OCI-M2 (cell line): ENCODE measurements at regions not wholly inside any gene's neighbourhood (a gene's known extent, or its start where the extent isn't known, plus 50 kb on each side); places are given as distances from the start of the nearest gene placed in this dataset.

Source experiments
- DNase-seq: peaks from one replicate; lab custom pipeline; 2025; ENCODE audit not compliant: unreplicated experiment; lab: John Stamatoyannopoulos, UW

DNA sequence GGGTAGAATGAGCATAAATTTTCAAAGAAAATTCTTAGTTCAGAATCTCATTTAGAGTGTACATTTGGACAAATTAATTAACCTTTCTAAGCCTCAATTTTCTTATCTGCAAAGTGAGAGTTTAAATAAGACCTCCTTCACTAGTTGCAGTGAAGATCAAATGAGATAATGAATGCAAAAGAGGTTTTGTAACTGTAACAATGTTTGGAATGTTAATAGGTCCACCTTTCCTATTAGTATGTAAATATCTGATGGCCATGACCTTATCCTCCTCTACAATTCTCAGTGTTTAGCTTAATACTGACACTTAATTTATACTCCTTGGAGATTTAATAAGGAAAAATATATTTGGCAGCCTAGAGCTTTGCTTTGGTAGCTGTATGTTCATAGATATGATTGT lies 138.8 kb downstream of the GABRG1 start:
- DNase-seq = no peak

DNA sequence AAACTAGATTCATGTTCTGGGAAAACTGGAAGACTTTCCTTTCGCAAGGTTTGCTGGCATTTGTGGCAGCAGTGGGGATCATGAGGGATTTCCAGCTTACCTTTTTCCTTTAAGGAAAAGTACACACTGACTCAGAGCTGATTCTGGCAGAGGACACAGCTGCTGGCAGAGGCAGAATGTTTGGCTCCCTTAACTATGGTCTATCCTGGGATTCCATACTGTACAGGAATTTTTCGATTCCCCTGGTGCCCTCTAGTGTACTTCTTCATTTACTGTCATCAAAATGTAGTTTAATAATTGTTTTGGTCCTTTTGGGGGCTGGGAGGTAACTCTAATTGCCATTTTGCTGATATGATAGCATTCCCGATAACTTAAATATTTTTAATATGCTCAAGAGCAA lies 152.7 kb downstream of the GABRG1 start:
- DNase-seq = no peak

- no peak for DNase-seq
Measured at GRCh38 chr4:45957353-45957752, 166.5 kb downstream of the GABRG1 start.

DNA sequence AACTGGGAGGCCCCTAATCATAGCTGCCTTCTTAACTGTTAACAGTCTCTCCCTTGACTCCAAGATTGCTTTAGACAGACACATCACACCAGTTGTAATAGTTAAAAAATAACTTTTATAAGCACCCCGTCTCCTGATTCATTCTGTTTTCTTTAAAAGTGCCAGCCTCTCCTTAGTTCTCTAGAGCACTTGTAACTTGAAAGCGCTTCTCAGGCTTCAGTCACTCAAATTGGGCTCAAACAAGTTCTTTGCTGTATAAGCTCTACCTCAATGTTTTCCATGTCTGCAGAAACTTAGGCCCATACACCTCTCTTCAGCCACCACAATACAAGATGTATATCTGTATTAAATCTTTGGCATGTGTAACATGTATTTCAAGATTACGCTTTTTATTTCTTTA lies 169.6 kb downstream of the GABRG1 start:
- DNase-seq = no peak

- no peak for DNase-seq
Measured at GRCh38 chr4:45951153-45951552, 172.7 kb downstream of the GABRG1 start.

DNA sequence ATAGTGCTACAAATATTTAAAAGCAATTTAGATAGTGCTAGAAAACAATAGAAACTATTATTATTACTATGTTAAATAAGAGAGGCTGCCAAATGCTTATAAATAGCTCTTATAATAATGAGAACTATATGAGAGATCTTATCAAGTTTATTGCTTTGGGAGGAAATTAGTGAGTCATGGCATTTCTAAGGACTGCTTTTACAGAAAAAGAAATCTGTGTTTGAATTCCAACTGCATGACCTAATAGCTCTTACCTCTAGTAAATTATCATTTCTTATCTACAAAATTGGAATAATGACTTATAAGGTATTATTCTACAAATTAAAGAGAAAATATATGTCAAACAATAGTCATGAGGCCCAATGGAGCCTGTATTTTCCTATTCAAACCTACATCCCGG lies 177.2 kb downstream of the GABRG1 start:
- DNase-seq = no peak

DNA sequence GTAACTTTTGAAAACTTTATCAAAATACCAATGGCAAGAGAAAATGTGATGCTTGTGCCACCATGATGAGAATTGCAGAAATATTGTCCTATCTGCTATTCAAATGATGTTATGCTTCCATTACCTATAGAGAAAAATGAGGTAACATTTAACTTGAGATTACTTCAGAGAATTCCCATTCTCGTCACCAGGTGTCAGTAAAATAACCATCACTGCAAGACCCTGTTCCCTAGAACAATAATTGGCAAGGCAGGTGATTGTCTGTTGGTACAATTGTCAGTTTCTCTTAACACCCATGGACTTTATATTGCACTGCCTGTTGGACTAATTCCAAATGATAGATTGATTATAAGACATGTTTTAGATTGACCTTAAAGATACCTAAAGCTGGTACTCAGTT lies 179.9 kb downstream of the GABRG1 start:
- DNase-seq = no peak

DNA sequence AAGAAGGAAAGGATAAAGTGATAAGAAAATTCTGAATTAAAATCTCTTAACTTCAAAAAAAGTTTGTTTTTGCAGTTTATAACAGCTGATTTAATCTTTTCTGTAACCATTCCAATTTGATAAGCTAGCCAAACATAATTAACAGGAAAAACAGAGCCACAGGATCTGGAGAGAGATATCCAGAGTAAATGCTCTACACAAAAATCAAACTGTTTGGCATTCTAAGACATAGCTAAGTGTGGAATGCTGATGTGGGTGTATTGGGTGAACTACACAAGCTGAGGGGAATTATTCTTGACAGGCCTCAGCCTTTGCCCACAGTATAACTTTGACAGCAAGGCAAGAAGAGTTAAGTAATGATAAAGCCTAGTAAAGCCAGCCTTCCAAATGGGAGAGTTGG lies 184.8 kb downstream of the GABRG1 start:
- no peak for DNase-seq

DNA sequence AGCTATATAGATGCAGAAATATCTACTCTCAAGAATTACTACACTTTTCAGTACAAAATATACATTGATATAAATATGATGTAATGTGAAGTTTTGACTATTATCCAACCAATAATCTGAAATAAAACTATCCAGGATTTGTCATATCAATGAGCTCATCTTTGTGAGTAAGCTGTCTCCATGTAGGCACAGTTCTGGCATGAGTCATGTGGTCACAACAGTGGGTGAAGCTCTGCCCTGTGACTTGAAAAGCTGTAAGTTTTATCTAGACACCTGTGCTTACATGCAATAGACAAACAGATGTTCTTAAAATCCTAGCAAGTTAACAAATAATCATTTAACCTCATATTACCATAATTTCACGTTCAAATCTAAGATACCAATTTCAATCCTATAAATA lies 192.7 kb downstream of the GABRG1 start:
- no peak for DNase-seq

GRCh38 chr4:45927641-45928040 lies 196.2 kb downstream of the GABRG1 start:
- DNase-seq = no peak

DNA sequence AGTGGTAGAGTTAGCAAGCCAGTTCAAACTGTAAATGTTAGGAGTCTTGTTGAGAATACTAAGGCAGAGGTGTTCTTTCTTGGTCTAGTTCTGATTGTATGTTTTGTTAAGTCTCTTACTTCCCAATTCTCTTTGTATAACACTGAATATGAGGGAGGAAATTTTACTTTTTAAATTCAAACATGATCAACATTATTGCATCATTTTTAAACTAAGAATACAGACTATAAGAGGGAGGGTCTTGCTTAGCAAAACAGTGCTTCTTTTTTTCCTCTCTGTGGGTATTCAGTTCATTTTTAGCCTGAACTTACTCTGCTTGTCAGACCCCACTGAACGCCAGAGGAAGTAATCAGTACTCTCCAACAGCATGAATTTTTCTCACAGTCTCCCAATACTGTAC lies 198.0 kb downstream of the GABRG1 start:
- DNase-seq = no peak

DNA sequence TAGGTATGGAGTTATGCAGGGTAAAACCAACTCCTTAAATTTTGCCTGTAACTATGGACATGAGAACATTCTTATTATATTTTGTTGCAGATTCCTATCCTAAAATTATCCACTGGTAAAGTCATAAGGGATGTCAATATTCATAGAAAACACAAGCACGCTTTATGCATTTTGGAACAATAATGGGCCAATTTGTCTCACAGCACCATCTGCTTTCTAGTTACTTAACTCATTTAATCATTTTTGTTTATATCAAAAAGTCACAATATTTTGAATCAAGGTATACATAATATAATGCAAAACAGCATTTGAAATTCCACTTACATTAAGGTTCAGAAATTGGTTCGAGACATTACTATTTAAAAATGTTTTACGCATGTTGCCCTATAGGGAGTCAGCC lies 203.0 kb downstream of the GABRG1 start:
- no peak for DNase-seq

- no peak for DNase-seq
Measured at GRCh38 chr4:45910511-45910910, 213.3 kb downstream of the GABRG1 start.

DNA sequence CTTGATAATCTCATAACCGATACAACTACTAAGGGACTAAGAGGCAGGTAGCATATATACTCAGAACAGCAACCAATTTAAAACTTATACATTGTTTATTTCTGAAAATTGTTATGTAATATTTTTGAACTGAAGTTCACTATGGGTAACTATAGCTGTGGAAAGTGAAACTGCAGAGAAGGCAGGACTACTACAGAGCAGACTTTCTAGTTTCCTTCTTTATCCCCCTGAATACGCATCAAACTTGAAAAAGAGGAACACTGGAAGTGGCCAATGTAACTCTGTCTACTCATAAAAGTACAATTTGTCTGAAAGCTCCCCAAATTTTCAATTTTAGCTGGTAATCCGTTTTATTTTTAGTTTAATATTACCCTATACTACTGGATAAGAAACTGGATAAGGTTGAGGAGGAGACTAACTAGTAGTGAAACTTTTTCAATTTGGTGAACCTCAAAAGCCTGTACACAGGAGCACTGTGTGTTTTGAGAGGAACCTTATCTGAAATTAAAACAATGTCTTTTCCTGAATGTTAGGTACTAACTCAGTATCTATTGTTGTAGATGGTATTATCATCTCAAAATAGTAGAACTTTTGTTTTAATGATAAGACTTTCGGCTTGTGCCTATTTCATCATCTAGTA lies 225.8 kb downstream of the GABRG1 start:
- DNase-seq = no peak

- no peak for DNase-seq
Measured at GRCh38 chr4:45883421-45883820, 240.4 kb downstream of the GABRG1 start.

- DNase-seq = no peak
Measured at GRCh38 chr4:45876235-45876890, 247.5 kb downstream of the GABRG1 start.

DNA sequence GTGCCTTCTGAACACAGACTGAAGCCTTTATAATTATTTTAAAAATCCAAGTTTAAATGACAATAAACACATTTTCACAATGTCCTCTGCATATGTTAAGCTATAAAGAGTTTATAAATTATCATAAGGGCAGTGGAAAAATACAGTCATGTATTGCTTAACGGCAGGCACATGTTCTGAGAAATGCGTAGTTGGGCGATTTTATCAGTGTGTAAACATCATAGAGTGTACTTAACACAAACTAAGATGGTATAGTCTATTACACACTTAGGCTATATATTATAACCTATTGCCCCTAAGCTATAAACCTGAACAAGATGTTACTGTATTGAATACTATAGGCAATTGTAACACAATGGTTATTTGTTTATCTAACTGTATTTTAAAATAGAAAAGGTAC lies 254.7 kb downstream of the GABRG1 start:
- DNase-seq = no peak

GRCh38 chr4:45865781-45866180 lies 258.1 kb downstream of the GABRG1 start:
- no peak for DNase-seq

- no peak for DNase-seq
Measured at GRCh38 chr4:45855857-45856256, 268.0 kb downstream of the GABRG1 start.

- DNase-seq = no peak
Measured at GRCh38 chr4:45846016-45846415, 277.8 kb downstream of the GABRG1 start.

DNA sequence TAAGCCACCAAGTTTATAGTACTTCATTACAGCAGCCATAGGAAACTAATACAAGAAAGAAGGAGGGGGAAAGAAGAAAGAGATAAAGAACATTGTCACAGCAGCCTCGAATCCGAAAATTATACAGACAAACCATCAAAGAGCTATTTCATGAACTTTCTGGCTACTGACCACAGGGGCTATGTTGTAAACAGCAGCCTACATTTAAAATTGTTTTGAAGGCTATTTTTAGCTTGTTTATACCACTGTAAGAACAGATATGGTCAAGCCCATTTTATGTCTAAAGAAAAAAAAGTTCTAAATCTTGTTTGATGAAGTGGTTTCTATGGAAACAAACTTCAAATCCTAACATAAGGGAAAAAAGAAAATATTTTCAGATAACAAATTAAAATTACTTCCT lies 282.1 kb downstream of the GABRG1 start:
- no peak for DNase-seq

DNA sequence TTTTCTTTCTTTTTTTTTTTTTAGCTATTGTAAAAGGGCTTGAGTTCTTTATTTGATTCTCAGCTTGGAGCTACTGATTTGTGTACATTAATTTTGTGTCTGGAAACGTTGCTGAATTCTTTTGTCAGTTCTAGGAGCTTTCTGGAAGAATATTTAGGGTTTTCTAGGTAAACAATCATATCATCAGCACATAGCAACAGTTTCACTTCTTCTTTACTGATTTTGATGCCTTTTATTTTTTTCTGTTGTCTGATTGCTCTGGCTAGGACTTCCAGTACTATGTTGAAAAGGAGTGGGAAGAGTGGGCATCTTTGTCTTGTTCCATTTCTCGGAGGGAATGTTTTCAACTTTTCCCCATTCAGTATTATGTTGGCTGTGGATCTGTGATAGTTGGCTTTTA lies 292.2 kb downstream of the GABRG1 start:
- DNase-seq = no peak

GRCh38 chr4:45803994-45804393 lies 319.9 kb downstream of the GABRG1 start:
- no peak for DNase-seq
